GM21529 (cell line): ENCODE measurements at regions not wholly inside any gene's neighbourhood (a gene's known extent, or its start where the extent isn't known, plus 50 kb on each side); places are given as distances from the start of the nearest gene placed in this dataset.

Experiments used
- ATAC-seq: cut with Tn5 transposase; IDR thresholded peaks from one replicate; pipeline ENCODE4 v1.9.1; 2021; ENCODE audit not compliant: unreplicated experiment

DNA sequence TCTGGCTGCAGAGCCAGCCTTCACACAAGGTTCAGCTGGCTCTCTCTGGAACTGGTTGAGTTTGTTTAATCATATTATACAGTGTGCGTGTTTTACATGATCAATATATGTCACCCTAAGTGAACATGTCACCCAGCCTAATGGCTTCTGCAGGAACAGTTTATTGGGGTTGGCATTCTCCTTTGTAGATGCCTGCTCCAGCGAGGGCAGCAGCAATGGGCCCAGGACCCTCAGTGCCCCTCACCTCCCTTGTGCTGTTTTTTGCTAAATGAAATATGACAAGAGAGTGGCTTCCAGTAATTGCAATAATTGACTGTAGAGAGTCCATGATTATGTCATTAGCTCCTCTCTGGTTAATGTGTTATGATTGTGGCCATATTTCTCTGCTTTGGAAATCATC is 387.2 kb downstream of the TMEM114 start:
- ATAC-seq = no peak

GRCh38 chr16:8200839-8201238 is 389.5 kb downstream of the TMEM114 start:
- no peak for ATAC-seq

DNA sequence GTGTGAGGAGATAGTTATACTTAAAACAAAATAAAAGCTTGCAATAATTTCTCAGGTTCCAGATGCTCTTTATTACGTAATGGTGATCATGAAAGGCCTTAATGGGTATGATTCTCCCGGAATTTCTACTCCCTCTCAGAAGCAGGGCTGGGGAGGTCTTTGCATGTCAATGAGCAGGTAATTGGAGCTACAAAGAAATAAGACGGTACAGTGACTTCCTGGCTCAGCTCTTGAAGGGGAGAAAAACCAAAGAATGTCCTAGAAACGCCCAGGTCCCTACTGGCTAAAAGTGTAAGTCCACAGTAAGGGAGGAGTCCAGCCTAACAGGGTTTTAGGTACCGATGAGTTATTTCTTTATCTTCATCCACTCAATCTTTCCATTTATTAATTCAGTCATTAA is 390.9 kb downstream of the TMEM114 start:
- no peak for ATAC-seq

DNA sequence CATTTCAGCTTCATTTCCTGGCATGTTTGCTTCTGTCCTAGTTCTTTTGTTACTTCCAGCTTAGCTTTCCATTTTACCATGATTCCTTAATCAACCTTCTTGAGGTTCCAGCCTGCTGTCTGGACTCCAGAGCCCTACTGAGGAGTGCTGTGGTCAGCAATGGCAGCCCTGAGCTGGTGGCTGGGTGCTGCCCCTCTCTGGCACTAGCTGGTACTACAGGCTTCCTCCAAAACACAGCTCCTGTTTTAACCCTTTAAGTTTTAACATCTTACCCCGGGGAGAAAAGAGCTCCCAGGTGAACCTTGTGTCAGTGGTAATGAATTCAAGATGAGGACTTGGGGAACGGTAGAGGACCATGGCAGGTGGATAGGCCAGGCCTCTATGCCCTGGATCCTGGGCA is 395.5 kb downstream of the TMEM114 start:
- no peak for ATAC-seq

GRCh38 chr16:8188841-8189240 is 401.5 kb downstream of the TMEM114 start:
- no peak for ATAC-seq

DNA sequence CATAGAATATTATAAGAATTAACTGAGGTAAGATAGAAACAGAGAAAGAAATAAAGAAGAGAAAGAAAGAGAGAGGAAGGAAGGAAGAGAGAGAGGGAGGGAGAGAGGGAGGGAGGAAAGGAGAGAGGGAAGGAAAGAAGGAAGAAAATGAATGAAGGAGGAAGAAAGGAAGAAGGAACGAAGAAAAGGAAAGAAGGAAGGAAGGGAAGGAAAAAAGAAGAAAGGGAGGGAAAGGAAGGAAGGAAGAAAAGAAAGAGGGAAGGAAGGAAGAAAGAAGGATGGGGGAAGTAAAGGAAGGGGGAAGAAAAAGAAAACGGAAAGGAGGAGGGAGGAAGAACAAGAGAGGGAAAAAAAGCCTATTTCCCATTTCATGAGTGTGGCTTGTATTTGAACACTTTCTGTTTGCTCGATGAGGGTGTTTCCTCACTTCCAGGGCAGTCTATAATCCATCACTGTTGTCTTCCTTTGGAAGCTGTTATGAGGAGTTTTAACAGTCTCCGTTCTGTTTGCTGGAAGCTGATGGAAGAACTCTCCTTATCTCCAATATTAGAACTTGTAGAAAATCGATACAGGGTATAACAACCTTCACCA is 402.4 kb downstream of the TMEM114 start:
- ATAC-seq = no peak

DNA sequence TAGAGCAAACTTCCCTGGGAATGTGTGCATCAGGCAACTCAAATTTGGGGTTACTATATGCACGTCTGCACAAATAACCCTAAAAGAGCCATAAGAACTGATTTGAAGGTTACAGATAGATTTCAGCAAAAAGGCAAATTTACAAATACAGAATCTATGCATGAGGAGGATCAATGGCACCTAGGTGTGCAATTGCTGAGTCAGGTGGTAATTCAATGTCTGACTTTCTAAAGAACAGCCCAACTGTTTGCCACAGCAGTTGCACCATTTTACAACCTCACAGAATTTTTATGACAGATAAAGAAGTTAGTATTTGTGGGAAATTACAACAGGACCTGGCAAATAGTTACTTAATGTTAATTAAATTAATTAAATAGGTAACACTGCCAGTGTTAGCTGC is 405.5 kb downstream of the TMEM114 start:
- no peak for ATAC-seq

- no peak for ATAC-seq
These were observed 406.9 kb downstream of the TMEM114 start for GRCh38 chr16:8183176-8184099.

GRCh38 chr16:8182761-8183160 is 407.6 kb downstream of the TMEM114 start:
- no peak for ATAC-seq

DNA sequence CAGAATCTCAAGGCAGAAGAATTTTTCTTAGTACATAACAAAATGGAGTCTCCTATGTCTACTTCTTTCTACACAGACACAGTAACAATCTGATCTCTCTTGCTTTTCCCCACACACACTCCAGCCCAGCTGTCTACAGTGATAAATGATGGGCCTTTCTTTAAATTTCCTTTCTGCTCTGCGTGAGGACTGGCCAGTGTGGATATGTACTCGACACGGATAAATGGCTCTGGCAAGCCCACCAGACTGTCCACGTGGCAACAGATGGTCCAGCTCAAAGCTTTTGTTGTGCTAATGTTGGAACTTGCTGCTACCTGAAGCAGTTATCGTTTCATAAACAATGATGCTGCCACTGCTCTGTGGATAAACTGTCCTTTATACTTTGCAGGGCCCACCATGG is 410.7 kb downstream of the TMEM114 start:
- ATAC-seq = no peak

DNA sequence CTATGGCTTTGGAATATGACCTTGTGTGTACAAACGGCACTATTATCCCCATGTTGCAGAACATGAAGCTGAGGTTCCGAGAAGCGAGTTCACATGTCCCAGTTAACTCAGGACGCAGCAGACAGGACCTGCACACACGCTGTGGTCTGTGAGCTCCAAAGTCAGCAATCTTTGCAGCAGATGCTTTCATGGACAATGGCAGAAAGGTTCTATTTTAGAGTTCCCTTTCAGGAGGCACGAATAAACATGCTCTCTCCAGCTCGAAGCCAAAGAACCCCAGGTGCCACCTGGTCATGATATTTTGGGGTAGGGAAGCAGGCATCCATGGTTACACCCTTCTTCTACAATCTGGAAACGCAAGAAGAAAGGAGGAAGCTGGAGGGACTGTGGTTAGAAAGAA is 412.0 kb downstream of the TMEM114 start:
- no peak for ATAC-seq

DNA sequence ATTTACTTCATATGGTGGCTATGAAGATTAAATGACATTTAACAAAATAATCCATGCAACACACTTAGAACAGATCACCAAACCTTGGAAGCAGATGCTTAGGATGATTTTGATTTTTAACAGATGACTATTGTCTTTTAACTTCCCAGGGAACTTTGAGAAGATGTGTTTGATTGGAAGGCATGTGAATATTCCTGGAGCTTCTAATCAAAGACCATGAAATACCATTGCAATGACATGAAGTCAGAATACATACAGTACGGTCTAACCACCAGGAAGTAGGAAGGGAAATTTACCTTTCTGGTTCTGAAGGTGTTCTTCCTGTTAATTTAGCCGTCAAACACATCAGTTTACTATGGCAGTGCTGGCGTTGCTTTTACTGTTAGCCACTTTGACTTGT is 414.9 kb downstream of the TMEM114 start:
- ATAC-seq = no peak

DNA sequence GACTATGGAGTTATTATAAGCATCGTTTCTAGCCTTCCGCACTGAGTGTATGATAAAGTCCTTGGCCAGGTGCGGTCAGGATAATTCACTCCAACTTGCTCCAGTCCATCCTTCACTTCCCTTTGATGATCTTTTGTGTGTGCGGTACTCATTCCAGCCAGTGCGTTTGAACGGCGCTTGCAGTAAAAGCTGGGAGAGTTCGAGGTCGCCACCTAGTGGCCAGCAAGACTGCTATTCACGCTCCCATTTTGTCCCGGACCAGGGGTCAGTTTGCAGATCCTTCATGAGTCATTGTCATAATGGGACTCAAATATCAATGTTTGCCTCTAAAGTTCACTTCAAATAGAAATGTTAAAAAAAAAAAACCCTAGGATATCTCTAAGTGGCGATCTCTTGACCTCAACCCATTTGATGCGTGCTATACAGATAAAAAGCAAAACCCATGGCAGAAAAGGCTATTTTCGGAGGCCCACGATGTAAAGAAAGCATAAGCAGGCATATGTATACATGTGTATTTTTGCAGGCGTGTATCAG is 417.1 kb downstream of the TMEM114 start:
- ATAC-seq = peak; percentile 56

GRCh38 chr16:8172551-8172950 is 417.8 kb downstream of the TMEM114 start:
- no peak for ATAC-seq

DNA sequence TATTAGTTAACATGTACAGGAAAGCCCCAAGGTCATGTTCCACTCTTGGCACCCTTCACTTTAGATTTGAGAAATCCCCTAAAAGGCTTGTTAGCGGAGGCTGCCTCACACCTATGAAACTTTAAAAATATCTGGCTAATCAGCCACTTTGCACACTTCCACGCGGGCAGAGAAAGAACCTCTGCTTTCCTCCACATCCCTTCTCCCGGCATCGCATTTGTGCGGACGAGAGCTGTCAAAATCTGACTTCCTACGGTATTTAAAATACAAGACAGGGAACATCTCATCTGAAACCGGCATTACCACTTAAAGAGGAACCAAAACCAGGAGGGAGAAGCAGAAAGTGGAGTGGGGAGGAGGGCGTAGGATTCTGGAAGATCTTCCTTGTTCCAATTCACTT is 422.3 kb downstream of the TMEM114 start:
- no peak for ATAC-seq

- ATAC-seq = no peak
These were observed 422.9 kb downstream of the TMEM114 start for GRCh38 chr16:8167436-8167835.

DNA sequence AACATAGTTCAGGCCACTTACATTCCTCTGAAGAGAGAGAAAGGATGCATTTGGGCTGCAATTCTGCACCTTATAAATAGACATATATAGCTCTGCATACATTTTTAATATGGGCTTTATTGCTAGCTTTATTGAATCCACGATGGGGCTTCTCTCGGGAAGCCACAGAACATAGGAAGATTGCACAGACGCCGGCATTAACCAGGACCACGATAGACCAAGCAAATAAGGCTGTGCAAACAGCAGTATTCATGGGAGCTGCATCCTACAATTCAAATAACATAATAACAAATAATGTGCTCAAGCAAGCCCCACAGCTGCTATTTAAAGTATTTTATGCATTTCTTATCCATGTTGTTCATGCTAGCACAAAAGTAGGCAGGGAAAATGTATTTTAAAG is 432.3 kb downstream of the TMEM114 start:
- ATAC-seq = no peak

- no peak for ATAC-seq
These were observed 435.0 kb downstream of the TMEM114 start for GRCh38 chr16:8155275-8155674.

DNA sequence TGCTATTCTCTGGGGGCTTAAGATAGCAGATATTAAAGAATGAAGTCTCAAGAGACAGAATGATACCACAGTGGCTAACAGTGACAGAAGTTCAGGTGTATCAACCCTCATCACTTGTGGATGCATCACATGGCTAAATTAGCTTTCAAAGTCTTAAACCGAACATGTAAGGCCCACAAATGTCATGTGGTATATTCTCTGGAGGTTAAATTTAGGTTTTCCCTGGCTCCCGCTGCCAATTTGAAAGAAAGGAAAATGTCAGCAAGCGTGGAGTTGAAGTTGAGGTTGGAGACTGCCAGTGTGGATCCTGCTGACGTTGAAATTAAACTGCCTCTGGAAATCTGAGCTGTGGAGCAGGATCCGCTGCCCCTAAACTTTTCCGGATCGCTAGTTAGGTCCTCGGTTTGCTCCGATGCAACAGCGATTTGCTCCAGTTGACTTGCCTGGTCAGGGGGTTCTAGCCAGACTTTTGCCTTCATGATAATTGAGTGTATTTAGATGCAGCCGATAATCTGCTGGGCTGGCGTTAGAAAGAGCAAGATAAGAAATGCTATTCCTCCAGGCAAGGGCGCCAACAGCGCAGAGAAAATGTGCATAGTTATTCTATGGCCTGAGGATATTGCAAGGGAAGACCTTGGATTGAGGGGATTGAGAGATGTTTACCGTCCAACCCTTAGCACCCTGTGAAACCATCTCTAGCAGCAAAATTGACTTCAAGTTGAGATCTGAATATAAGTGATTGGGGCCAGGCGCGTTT is 443.9 kb downstream of the TMEM114 start:
- ATAC-seq = no peak

DNA sequence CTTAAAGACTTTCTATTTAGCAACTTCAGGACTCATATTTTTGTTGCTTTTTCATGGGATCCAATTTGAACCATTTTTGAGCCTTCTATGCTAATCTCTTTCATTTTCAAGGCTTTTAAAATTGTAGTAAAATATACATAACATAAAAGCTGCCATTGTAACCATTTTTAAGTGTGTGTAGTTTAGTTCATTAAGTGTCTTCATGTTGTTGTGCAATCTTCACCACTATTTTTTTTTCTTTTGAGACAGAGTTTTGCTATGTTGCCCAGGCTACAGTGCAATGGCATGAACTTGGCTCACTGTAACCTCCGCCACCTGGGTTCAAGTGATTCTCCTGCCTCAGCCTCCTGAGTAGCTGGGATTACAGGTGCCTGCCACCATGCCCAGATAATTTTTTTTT is 451.6 kb downstream of the TMEM114 start:
- ATAC-seq = no peak

DNA sequence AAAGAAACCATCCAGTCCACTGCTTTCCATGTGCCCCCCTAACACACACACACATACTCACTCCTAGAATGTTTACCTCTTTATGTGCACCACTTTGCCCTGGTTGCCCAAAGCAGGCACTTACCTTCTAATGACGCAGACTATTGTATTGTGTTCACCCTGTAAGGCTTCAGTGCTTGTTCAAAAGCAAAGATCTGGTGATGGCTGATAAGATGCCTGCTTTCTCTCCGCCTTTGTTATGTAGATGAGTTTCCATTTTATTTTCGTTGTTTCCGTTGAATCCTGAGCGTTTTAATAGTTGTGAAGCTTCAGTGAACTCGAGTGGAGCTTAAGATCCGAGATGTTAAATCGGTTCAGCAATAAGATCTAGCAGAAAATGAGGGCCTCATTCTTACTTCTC is 452.7 kb downstream of the TMEM114 start:
- ATAC-seq = no peak

DNA sequence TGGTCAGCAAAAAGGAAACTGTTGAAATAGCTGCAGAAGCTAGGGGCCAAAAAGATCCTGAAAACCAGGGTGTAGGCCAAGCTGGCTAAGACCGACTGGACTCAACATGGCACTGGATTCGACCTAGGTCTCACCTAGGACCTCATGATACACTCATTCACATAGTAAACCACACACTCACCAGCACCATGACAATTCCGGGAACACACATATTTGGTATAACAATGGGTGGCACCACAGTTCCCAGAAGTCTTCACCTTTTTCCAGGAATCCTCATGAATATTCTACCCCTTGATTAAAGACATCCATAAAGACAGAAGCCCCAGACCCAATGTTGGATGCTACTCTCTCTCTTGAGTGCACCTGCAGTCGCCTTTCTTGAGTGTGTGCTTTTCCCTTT is 460.1 kb downstream of the TMEM114 start:
- ATAC-seq = no peak
